Lower leg skin (tissue), 3 donors: ENCODE measurements at regions not wholly inside any gene's neighbourhood (a gene's known extent, or its start where the extent isn't known, plus 50 kb on each side); places are given as distances from the start of the nearest gene placed in this dataset.

Source experiments
- CTCF ChIP-seq, 3 donors: fragments of 450-650 bp; IDR thresholded peaks; one replicate each; pipeline ENCODE4 v1.5.1; 2016; ENCODE audit warnings: antibody characterized with exemption in 3 of 3, mild to moderate bottlenecking in 3 of 3, moderate library complexity in 2 of 3
- POLR2A ChIP-seq, 2 donors: fragments of 450-650 bp; IDR thresholded peaks; one replicate each; pipeline ENCODE4 v1.6.1; 2016 to 2017; ENCODE audit warnings: antibody characterized with exemption in 2 of 2, mild to moderate bottlenecking in 1 of 2, moderate library complexity in 1 of 2

DNA sequence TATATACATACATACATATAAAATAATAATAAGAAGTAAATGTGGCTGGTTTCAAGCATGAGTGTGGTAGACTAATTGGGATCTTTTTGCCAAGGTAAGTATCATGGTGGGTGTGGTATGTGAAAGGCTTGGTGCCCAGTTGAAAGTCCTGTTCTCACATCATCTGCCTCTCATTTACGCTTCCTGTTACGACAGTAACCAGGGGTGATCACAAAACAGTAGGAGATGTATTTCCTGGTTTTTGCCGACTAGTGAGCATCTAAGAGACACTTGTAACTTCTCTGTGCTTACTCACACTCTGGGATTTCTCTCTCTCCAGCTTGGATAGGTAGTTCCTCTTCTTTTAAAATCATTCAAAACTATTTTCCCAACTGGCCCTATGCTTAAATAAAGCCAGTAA, 1028.3 kb upstream of the NR2F2 start:
- TF ChIP-seq CTCF (IDR thresholded peaks at IDR 0.05) (no peak), POLR2A (IDR thresholded peaks at IDR 0.05) (no peak)
